ENCODE measurements at regions not wholly inside any gene's neighbourhood (a gene's known extent, or its start where the extent isn't known, plus 50 kb on each side); places are given as distances from the start of the nearest gene placed in this dataset.

DNA sequence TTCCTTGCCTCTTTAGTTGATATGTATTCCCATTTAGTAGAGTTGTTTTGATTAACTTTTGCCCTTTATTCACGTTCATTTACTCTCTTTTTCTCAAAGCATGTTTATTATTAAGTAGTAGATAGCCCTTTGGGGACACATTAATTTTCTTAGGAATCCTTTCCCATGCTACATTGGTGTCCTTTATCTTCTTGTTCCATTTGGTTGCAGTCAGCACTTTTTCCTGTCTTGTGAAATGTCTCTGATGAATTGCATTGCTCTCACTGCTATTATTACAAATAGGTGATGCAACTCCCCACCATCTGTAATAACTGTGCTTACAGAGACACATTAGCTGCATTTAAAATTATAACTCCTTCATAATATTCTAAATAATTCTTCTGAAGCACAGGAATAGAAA lies 428.5 kb upstream of the CNTNAP5 start:
- Histone ChIP-seq H3K36me3 (ENCODE audit: control insufficient read depth in 4 of 4, insufficient read depth in 4 of 4, low read length in 4 of 4) (no peaks in the 10 kb centered on the region), H3K27ac (ENCODE audit: low read depth in 1 of 2, low read length in 1 of 2) (no peak overlapping the region), H3K4me1 (ENCODE audit: control insufficient read depth in 5 of 5, insufficient read depth in 5 of 5, low read length in 5 of 5) (no peaks in the 10 kb centered on the region), H3K27me3 (ENCODE audit: control insufficient read depth in 3 of 3, insufficient read depth in 3 of 3, low read length in 2 of 3) (no peaks in the 10 kb centered on the region), H3K9ac (ENCODE audit: insufficient read depth in 1 of 2, low read length in 2 of 2) (no peak overlapping the region), H3K9me3 (ENCODE audit: control insufficient read depth in 4 of 4, insufficient read depth in 3 of 4, low read length in 3 of 4) (peaks cover 0 to 3% (median 0%) of the 10 kb centered on the region in 4 donors), H3K4me3 (no peak overlapping the region)
- ATAC-seq (ENCODE audit: insufficient read depth, low FRiP score) (no peak), DNase-seq (no peak)
- TF ChIP-seq CTCF (IDR thresholded peaks at IDR 0.05; ENCODE audit: control extremely low read depth, extremely low read depth), result no peak
- WGBS, 2 donors, result 36 to 48% methylated on average over 1 of the region's 1 CpG

GRCh38 chr2:123597988-123598387 lies 427.1 kb upstream of the CNTNAP5 start:
- WGBS, 2 donors, result 83 to 86% methylated on average over 2 of the region's 2 CpGs
- DNase-seq (no peak), ATAC-seq (ENCODE audit: insufficient read depth, low FRiP score) (no peak)

DNA sequence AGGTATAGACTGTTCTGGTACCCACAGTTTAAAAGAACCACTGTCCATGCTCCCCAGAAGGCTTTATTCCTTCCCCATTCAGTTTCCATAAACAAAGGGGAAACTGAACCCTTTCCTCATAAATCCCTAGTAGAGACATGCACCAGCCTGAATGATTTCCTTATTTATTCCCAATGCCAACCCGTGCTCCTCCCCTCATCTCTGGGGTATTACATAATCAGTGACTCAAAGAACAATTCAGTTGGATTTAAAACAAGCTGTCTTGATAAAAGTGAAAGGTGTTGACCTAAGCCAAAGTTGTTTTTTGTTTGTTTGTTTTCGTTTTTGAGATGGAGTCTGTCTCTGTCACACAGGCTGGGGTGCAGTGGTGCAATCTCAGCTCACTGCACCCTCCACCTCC lies 418.5 kb upstream of the CNTNAP5 start:
- no peak overlapping the region for H3K27ac ChIP-seq (ENCODE audit: low read depth in 1 of 2, low read length in 1 of 2)
- no peaks in the 10 kb centered on the region for H3K36me3 ChIP-seq (ENCODE audit: control insufficient read depth in 4 of 4, insufficient read depth in 4 of 4, low read length in 4 of 4)
- peaks cover 0 to 5% (median 0%) of the 10 kb centered on the region in 4 donors for H3K9me3 ChIP-seq (ENCODE audit: control insufficient read depth in 4 of 4, insufficient read depth in 3 of 4, low read length in 3 of 4)
- ATAC-seq (ENCODE audit: insufficient read depth, low FRiP score) (no peak), DNase-seq (no peak)
- H3K4me3 ChIP-seq, result no peak overlapping the region
- H3K4me1 ChIP-seq (ENCODE audit: control insufficient read depth in 5 of 5, insufficient read depth in 5 of 5, low read length in 5 of 5), result no peaks in the 10 kb centered on the region
- H3K9ac ChIP-seq (ENCODE audit: insufficient read depth in 1 of 2, low read length in 2 of 2), result no peak overlapping the region
- 54 to 78% methylated on average over 2 of the region's 2 CpGs for WGBS, 2 donors
- TF ChIP-seq CTCF (IDR thresholded peaks at IDR 0.05; ENCODE audit: control extremely low read depth, extremely low read depth), result no peak
- no peaks in the 10 kb centered on the region for H3K27me3 ChIP-seq (ENCODE audit: control insufficient read depth in 3 of 3, insufficient read depth in 3 of 3, low read length in 2 of 3)

More at GRCh38 chr2:123597988-123598387, 427.1 kb upstream of the CNTNAP5 start:
- Histone ChIP-seq H3K27me3 (ENCODE audit: control insufficient read depth in 3 of 3, insufficient read depth in 3 of 3, low read length in 2 of 3) (no peaks in the 10 kb centered on the region), H3K36me3 (ENCODE audit: control insufficient read depth in 4 of 4, insufficient read depth in 4 of 4, low read length in 4 of 4) (no peaks in the 10 kb centered on the region), H3K9ac (ENCODE audit: insufficient read depth in 1 of 2, low read length in 2 of 2) (no peak overlapping the region), H3K4me3 (no peak overlapping the region), H3K9me3 (ENCODE audit: control insufficient read depth in 4 of 4, insufficient read depth in 3 of 4, low read length in 3 of 4) (peaks cover 0 to 5% (median 1%) of the 10 kb centered on the region in 4 donors), H3K27ac (ENCODE audit: low read depth in 1 of 2, low read length in 1 of 2) (no peak overlapping the region), H3K4me1 (ENCODE audit: control insufficient read depth in 5 of 5, insufficient read depth in 5 of 5, low read length in 5 of 5) (no peaks in the 10 kb centered on the region)
- no peak for TF ChIP-seq CTCF (IDR thresholded peaks at IDR 0.05; ENCODE audit: control extremely low read depth, extremely low read depth)

DNA sequence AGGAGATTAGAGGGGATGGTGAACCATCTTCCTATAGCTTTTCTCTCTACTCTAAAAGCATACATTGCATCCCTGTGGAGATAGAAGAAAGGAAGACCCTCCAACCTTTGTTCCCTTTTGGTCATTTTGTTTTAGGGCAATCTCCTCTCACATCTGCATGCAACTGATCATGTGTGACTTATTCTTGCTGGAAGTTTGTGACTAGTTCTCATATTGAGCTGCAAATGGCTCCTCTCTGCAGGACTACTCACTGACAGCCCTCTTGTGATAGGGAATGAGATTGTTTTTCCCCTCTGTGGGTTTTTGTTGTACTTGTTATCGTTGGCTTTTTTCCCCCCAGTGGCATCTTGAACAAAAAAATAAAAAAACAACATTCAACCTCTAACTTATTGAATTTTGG lies 416.0 kb upstream of the CNTNAP5 start:
- Histone ChIP-seq H3K9ac (ENCODE audit: insufficient read depth in 1 of 2, low read length in 2 of 2) (no peak overlapping the region), H3K27me3 (ENCODE audit: control insufficient read depth in 3 of 3, insufficient read depth in 3 of 3, low read length in 2 of 3) (no peaks in the 10 kb centered on the region), H3K4me1 (ENCODE audit: control insufficient read depth in 5 of 5, insufficient read depth in 5 of 5, low read length in 5 of 5) (no peaks in the 10 kb centered on the region), H3K9me3 (ENCODE audit: control insufficient read depth in 4 of 4, insufficient read depth in 3 of 4, low read length in 3 of 4) (peaks cover 0 to 2% (median 0%) of the 10 kb centered on the region in 4 donors), H3K4me3 (no peak overlapping the region), H3K36me3 (ENCODE audit: control insufficient read depth in 4 of 4, insufficient read depth in 4 of 4, low read length in 4 of 4) (no peaks in the 10 kb centered on the region), H3K27ac (ENCODE audit: low read depth in 1 of 2, low read length in 1 of 2) (no peak overlapping the region)
- ATAC-seq (ENCODE audit: insufficient read depth, low FRiP score) (no peak), DNase-seq (no peak)
- 48 to 69% methylated on average over 1 of the region's 1 CpG for WGBS, 2 donors
- TF ChIP-seq CTCF (IDR thresholded peaks at IDR 0.05; ENCODE audit: control extremely low read depth, extremely low read depth), result no peak
